HS-5 (cell line): ENCODE measurements at regions not wholly inside any gene's neighbourhood (a gene's known extent, or its start where the extent isn't known, plus 50 kb on each side); places are given as distances from the start of the nearest gene placed in this dataset.

Source experiments
- DNase-seq: peaks from one replicate; pipeline ENCODE4 v3.0.0-alpha.2; 2012; ENCODE audit warnings: low read depth

GRCh38 chr4:58553679-58554078 is 1443.5 kb upstream of the IGFBP7 start:
- peak; percentile 23 for DNase-seq

GRCh38 chr4:58553031-58553430 is 1442.8 kb upstream of the IGFBP7 start:
- no peak for DNase-seq

- DNase-seq: no peak
These were observed 1441.5 kb upstream of the IGFBP7 start for GRCh38 chr4:58551676-58552075.

GRCh38 chr4:58543465-58543864 is 1433.3 kb upstream of the IGFBP7 start:
- no peak for DNase-seq

GRCh38 chr4:58541926-58542325 is 1431.7 kb upstream of the IGFBP7 start:
- no peak for DNase-seq

- DNase-seq: no peak
These were observed 1412.7 kb upstream of the IGFBP7 start for GRCh38 chr4:58522765-58523382.

GRCh38 chr4:58515226-58515625 is 1405.0 kb upstream of the IGFBP7 start:
- no peak for DNase-seq

GRCh38 chr4:58514299-58514698 is 1404.1 kb upstream of the IGFBP7 start:
- no peak for DNase-seq

GRCh38 chr4:58510652-58511051 is 1400.5 kb upstream of the IGFBP7 start:
- DNase-seq: no peak

GRCh38 chr4:58507079-58507478 is 1396.9 kb upstream of the IGFBP7 start:
- DNase-seq: no peak

- DNase-seq: no peak
These were observed 1392.7 kb upstream of the IGFBP7 start for GRCh38 chr4:58502839-58503238.

- DNase-seq: no peak
These were observed 1389.0 kb upstream of the IGFBP7 start for GRCh38 chr4:58499182-58499581.

GRCh38 chr4:58491620-58492019 is 1381.4 kb upstream of the IGFBP7 start:
- no peak for DNase-seq

GRCh38 chr4:58477950-58478349 is 1367.8 kb upstream of the IGFBP7 start:
- no peak for DNase-seq

- DNase-seq: no peak
These were observed 1367.3 kb upstream of the IGFBP7 start for GRCh38 chr4:58477513-58477912.

GRCh38 chr4:58475097-58475496 is 1364.9 kb upstream of the IGFBP7 start:
- DNase-seq: no peak

GRCh38 chr4:58465031-58465430 is 1354.8 kb upstream of the IGFBP7 start:
- DNase-seq: no peak

- no peak for DNase-seq
These were observed 1346.7 kb upstream of the IGFBP7 start for GRCh38 chr4:58456727-58457384.

- DNase-seq: no peak
These were observed 1343.8 kb upstream of the IGFBP7 start for GRCh38 chr4:58453956-58454355.

- no peak for DNase-seq
These were observed 1341.5 kb upstream of the IGFBP7 start for GRCh38 chr4:58451707-58452106.

GRCh38 chr4:58435871-58436270 is 1325.7 kb upstream of the IGFBP7 start:
- no peak for DNase-seq

- no peak for DNase-seq
These were observed 1303.7 kb upstream of the IGFBP7 start for GRCh38 chr4:58413849-58414248.

GRCh38 chr4:58411904-58412303 is 1301.7 kb upstream of the IGFBP7 start:
- no peak for DNase-seq

- no peak for DNase-seq
These were observed 1296.6 kb upstream of the IGFBP7 start for GRCh38 chr4:58406762-58407161.
